ENCODE measurements at regions not wholly inside any gene's neighbourhood (a gene's known extent, or its start where the extent isn't known, plus 50 kb on each side); places are given as distances from the start of the nearest gene placed in this dataset.

- TF ChIP-seq REST (IDR thresholded peaks at IDR 0.05; ENCODE audit: unreplicated experiment) (no peak), ZNF114 (CRISPR knock-in tag; IDR thresholded peaks at IDR 0.05) (no peak)
These were observed 265.1 kb upstream of the PRDM1 start (continued) for GRCh38 chr6:105821027-105821426.

- H3K36me3 ChIP-seq (ENCODE audit: insufficient read depth), result no peaks in the 10 kb centered on the region
- H3K4me2 ChIP-seq, result no peak overlapping the region
- H3K79me2 ChIP-seq (replicated peaks; ENCODE audit: insufficient read depth), result no peaks in the 10 kb centered on the region
- ATAC-seq (no peak), DNase-seq (ENCODE audit: low spot score) (no peak)
- Mint-ChIP-seq H3K4me3 (no peak overlapping the region), H3K27ac (no peak overlapping the region), H3K4me1 (no peaks in the 10 kb centered on the region), H3K27me3 (ENCODE audit: insufficient read depth, low read depth, poor library complexity) (peaks cover 3% of the 10 kb centered on the region), H3K9me3 (peaks cover 9% of the 10 kb centered on the region; the same call in 1 of the 3 replicates), H3K36me3 (ENCODE audit: low read depth) (no peaks in the 10 kb centered on the region)
- no peaks in the 10 kb centered on the region for H3K9me2 ChIP-seq (ENCODE audit: insufficient read depth)
- H3K27ac ChIP-seq (ENCODE audit: low read depth), result no peak overlapping the region
- H3F3A ChIP-seq (replicated peaks; ENCODE audit: low read depth), result no peaks in the 10 kb centered on the region
- no peak overlapping the region for H3K4me3 ChIP-seq
- no peak overlapping the region for H2AFZ ChIP-seq
- H3K27me3 ChIP-seq (ENCODE audit: insufficient read depth), result no peaks in the 10 kb centered on the region
- H4K20me1 ChIP-seq (replicated peaks; ENCODE audit: insufficient read depth), result no peaks in the 10 kb centered on the region
- TF ChIP-seq ZNF114 (CRISPR knock-in tag; IDR thresholded peaks at IDR 0.05) (no peak), POLR2AphosphoS5 (IDR thresholded peaks at IDR 0.05; ENCODE audit: low read depth) (no peak), ETS1 (IDR thresholded peaks at IDR 0.05) (no peak), CTCF (conservative IDR thresholded peaks at IDR 0.05; ENCODE audit: low read depth in 2 of 2) (no peak), EZH2phosphoT487 (IDR thresholded peaks at IDR 0.05; ENCODE audit: unreplicated experiment) (no peak)
- H3K4me1 ChIP-seq (ENCODE audit: insufficient read depth), result no peaks in the 10 kb centered on the region
These were observed 266.4 kb upstream of the PRDM1 start for GRCh38 chr6:105819745-105820144.

GRCh38 chr6:105818505-105818904 lies 267.6 kb upstream of the PRDM1 start:
- no peak overlapping the region for H3K4me3 Mint-ChIP-seq
- Histone ChIP-seq H3K36me3 (ENCODE audit: insufficient read depth) (no peaks in the 10 kb centered on the region), H4K20me1 (replicated peaks; ENCODE audit: insufficient read depth) (no peaks in the 10 kb centered on the region), H3F3A (replicated peaks; ENCODE audit: low read depth) (no peaks in the 10 kb centered on the region), H3K4me3 (no peak overlapping the region), H3K79me2 (replicated peaks; ENCODE audit: insufficient read depth) (no peaks in the 10 kb centered on the region), H3K9me2 (ENCODE audit: insufficient read depth) (no peaks in the 10 kb centered on the region; the same call in 1 of the 2 replicates), H3K27me3 (ENCODE audit: insufficient read depth) (no peaks in the 10 kb centered on the region), H3K4me2 (no peak overlapping the region), H2AFZ (no peak overlapping the region), H3K4me1 (ENCODE audit: insufficient read depth) (no peaks in the 10 kb centered on the region), H3K27ac (ENCODE audit: low read depth) (no peak overlapping the region)
- H3K27ac Mint-ChIP-seq, result no peak overlapping the region
- H3K4me1 Mint-ChIP-seq, result no peaks in the 10 kb centered on the region
- ATAC-seq (no peak), DNase-seq (ENCODE audit: low spot score) (no peak)
- H3K36me3 Mint-ChIP-seq (ENCODE audit: low read depth), result no peaks in the 10 kb centered on the region
- H3K9me3 Mint-ChIP-seq, result peaks cover 9% of the 10 kb centered on the region; the same call in 1 of the 3 replicates
- TF ChIP-seq STAT1 (IDR thresholded peaks at IDR 0.05; ENCODE audit: unreplicated experiment), result no peak
- TF ChIP-seq ETS1 (IDR thresholded peaks at IDR 0.05), result no peak
- H3K27me3 Mint-ChIP-seq (ENCODE audit: insufficient read depth, low read depth, poor library complexity), result peaks cover 3% of the 10 kb centered on the region
